NOMO-1 treated with dmso at 0.1 percent for 144 hours (cell line): ENCODE measurements at regions not wholly inside any gene's neighbourhood (a gene's known extent, or its start where the extent isn't known, plus 50 kb on each side); places are given as distances from the start of the nearest gene placed in this dataset.

ENCODE experiments used
- DNase-seq: peaks from one replicate; lab custom pipeline; 2025; ENCODE audit not compliant: unreplicated experiment; lab: John Stamatoyannopoulos, UW

DNA sequence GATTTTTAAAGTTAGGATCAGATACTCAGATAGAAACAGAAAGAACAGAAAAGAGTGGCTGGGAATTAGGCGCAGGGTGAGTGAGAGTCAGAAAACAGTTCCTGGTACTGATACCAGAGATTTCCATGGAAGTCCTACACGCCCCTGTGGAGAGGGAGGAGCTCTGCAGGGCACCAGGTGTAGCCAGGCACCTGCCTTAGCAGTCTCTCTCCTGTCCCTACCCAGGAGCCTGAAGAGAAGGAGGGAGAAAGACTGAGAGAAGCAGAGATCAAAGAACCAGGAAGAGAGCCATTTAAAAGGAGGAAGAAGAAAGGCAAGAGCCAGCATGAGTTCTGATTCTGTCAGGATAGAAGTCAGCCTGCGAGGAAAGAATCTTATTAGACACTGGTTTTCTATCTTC is 65.0 kb downstream of the CBLN1 start:
- no peak for DNase-seq

DNA sequence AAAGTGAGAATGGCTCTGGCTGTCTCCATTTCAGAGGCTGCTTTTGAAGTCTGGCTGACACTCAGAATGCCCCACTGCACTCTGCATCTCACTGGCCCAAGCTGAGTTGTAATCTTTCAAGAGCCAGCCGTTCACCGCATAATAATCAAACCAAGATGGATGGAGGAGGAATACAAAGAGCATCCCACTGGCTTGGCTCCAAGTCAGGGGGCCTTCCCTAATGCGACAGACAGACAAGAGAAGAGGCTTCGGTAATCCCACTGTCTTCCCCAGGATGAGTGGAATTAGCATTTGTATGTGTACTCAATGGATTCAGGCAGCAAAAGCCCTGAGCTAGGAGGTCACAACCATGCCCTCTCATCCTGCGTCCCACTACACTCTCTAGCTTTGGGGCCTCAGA is 68.0 kb downstream of the CBLN1 start:
- no peak for DNase-seq

DNA sequence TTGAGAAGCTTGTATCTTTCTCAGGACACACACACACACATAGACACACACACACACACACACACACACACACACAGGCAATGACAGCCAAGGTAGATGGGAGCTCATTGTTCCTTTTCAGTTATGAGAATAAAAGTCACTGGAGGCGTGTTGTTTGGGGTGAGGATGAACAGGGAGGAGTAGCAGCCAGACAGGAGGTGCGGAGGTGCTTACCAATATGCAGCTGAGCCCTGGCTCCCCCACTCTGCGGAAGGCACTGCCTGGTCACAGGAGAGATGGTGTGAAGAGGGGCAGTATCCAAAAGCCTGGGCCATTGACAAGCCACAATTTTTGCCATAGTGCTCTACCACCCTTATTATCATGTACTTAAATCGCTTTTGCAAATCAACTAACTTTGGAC is 77.4 kb downstream of the CBLN1 start:
- DNase-seq: no peak

DNA sequence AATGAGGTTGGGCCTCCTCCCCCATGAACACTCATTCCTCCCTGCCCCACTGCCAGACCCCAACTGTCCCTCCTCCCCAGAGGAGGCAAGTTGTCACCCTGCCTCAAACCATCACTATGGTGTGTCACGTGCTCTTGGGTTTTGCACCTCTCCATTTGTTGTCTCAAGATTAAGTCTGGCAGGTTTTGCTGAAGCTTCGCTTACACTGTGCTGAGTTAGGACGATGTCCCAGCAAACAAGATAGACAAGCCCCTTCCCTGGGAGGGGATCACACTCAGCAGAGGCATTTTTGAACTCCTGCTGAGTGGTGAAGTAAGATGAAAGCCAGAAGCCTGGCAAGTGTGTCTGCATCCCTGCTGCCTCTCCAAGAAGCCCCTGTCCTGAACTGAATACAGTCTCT is 78.3 kb downstream of the CBLN1 start:
- no peak for DNase-seq

DNA sequence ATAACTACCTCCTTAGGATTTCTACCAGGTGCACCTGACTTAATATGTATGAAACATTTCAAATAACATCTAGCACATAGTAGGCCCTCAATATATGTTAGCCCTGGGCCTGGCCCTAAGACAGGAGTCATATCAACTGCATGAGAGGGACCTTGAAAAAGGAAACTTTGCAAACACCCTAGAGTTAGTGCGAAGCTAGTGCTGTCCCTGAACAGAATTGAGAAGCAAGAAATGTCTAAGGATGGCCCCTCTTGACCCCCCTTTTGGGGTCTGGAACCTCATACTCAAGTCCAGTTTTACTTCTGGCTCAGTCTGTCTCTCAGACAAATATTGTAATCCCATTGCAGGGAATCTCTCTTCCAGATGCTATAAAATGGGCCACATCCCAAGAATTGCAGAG is 80.5 kb downstream of the CBLN1 start:
- DNase-seq: no peak

DNA sequence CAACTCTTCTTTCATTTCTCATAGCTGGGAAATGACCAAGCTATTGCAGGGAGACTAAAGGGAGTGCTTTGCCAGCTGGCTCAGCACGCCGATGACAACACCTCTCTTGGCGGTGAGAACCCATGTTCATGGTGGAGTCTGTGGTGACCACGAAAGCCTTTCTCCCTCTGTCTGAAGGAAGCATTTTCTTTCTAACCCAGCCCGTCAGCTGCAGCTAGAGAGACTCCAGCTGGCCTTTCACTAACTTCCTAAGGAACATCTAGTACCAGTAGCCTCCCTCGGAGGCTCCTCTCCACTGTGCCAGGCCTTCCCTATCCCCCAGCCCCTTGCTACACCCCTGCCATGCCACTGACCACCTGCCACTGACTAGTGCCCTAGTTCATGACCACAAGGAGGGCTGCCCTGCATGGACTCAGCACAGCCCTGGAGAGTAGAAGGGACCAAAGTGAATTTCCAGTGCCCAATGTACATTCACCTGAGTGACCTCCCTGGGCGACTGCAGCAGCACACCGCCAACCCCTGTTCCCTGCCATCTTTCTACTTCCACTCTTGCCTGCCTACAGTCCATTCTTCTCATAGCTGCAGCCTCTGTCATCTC is 81.3 kb downstream of the CBLN1 start:
- no peak for DNase-seq

DNA sequence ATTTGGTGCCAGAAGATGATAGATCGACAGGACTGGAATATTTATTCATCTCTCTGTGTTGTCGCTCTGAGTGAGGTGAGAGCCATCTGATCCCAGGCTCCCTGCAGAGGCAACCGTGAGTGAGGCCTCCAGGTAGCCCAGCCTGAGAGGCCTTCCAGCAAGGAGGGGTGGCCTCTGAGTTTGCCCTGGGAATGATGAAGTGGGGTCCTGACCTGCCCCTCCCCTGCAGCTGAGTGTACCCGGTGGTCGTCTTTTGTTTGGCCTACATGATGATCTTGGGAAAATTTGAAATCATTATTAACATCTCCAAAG is 86.4 kb downstream of the CBLN1 start:
- DNase-seq: no peak

DNA sequence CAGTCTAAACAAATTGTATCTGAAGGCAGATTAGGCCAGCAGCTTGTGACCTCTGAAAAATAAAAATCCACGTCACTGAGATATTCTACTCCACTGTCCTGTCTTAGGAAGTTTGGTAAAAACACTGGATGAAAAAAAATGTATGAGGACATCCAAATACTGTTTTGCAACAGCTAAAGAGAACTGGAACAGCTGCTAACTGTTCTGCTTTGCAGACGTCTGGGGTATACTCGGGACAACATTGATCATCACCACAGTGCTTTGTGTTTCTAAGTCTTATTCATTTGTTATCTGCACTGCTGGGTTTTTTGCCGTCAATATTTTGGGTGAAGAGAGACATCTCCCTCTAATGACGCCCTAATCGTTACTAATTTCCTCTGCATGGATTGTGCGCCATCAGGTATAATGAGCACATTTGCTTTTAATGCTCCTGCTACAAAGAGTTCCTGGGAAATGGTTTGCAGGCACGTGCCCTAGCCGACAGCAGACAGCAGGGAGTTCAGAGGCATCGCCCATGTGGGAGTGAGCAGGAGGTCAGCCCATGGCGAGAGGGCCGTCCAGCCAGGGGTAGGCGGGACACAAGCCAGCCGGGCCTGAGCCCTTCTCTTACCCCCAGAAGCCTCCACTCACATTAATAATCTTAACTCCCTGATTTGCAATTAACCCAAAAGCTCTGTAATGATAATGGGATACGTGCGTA is 87.0 kb downstream of the CBLN1 start:
- DNase-seq: no peak

DNA sequence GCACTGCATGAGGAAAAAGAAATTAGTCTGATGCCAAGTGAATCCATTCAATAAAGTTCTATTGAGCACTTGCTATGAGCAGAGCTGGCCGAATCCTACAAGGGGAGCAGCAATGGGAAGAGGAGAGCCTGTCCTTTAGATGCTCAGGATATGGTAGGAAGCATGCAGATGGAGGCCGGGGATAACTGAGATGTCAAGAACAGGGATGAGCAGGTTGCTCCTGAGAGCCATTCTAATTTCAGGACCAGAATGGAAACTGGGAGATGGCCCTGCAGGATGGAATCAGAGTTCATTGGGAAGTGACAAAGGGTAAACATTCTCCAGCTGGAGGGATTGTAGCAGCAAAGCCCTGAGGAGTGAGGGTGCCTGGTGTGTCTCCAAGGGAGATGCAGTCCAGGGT is 88.0 kb downstream of the CBLN1 start:
- DNase-seq: no peak

DNA sequence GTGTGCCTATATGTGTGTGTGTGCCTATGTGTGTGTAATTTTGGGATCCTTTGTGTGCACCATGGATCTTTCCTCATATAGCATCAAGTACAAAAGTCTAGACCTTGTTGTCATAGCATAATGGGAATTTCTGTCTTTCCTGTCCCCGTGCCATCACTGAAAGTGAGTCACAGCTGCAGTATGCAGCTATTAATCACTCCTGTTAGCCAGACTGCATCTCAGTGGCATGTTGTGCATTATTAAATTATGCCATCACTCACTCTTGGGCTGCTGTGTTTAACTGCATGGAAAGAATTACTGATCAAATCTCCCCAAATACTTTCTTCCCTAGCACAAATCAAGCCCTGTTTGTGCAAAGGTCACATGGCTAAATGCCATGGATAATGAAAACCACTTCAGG is 92.4 kb downstream of the CBLN1 start:
- DNase-seq: no peak

DNA sequence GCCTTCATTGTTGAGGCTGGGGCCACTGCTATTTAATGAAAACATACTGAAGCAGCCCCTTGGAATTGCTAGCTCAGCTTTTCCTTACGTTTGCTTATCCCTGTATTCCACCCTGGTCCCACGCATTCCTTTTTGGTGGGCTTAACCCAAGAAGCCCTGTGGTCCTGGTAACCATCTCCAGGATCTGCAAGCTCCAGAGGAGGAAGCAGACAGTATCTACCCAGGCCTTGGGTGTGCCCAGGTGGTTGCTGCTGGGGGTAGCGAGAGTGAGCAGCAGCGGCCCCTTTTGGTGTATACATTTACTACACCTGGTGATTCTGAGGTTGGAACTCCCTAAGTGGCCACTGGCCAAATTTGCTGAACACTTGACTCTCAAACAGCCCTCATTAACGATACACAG is 97.7 kb downstream of the CBLN1 start:
- DNase-seq: no peak

DNA sequence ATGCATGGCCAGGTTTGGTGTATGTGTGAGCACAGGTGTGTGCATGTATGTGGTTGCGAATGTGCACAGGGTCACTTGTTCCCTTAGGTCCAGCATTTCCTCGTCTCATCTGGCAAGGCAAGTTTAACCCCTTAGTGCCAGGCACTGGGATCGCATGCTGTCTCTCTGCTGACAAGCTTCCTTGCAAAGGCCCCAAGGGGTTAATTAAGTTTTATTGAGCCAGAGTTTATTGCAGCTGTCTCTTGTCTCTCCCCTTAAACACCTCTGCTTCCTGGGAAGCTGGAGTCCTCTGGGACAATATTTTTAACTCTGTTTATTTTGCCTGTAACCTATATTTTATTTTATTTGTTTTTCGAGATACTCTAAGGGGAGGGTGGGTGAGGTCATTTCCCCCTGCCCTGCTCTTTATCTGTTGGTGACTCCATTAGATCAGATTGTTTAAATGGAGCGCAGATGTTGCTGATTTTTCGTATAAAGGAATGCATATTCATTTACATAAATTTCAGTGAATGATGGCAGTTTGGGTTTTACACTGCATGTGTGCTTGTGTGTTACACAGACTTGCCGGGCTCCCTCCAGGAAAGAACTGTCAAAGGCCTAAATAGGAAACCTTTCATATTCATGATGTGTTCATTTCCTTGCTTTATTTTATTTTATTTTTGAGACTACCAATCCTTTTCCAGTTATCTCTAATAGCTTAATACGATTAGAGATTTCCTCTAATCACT is 99.7 kb downstream of the CBLN1 start:
- no peak for DNase-seq

DNA sequence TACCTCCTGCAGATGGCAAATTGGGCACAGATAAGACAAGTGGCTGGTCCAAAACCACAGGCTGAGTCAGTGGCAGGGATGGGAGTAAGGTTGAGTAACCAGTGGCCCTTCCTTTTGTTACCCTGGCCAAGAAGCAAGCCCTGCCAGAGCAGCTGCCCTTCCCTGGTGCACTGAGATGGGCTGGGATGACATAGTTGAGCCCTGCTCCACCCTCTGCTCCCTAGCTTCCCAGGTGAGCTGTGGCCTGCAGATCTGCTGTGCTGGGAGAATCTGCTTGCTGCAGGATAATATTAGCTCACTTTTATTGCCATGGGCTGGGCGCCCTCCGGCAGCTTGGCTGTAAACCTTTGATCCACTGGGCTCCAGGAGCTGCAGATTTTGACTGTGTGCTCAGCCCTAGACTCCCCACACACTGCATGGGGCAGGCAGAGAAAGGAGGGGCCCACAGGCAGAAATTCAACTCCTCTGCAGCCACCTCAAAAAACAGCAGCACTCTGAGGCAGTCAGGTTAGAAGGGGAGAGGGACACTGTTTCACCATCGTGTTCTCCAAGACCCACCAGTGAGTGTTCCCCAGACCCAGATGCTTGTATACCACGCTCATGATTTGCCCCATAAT is 101.8 kb downstream of the CBLN1 start:
- no peak for DNase-seq

DNA sequence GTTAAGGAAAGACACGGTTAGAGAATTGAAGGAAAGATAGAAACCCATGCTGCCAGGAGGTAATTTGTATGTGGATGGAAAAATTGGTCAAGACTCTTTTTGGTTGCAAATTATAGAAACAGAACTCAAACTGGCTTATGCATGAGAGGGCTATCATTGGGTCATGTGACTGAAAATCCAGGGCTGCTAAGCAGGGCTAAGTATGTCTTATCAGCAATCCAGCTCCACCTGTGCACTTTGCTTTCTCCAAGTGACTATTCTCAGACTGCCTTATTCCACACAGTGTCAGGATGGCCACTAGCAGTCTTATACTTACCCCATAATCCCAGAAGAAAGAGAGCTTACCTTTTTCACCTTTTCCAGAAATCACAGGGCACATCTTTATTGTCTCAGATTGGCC is 113.5 kb downstream of the CBLN1 start:
- no peak for DNase-seq

DNA sequence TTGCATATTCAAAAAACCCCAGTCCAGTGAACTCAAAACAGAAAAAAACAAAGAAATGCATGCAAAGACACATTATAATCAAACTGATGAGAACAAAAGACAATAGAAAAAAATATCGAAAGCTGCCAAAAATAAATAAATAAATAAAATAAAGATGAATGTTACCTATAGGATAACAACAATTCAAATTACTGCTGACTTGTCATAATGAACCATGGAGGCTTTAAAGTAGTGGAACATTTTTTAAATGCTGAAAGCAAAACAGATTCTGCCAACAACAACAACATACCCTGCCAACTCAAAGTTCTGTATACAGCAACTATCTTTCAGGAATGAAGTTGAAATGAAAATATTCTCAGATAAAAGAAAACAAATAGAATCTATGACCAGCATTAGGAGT is 116.6 kb downstream of the CBLN1 start:
- no peak for DNase-seq

DNA sequence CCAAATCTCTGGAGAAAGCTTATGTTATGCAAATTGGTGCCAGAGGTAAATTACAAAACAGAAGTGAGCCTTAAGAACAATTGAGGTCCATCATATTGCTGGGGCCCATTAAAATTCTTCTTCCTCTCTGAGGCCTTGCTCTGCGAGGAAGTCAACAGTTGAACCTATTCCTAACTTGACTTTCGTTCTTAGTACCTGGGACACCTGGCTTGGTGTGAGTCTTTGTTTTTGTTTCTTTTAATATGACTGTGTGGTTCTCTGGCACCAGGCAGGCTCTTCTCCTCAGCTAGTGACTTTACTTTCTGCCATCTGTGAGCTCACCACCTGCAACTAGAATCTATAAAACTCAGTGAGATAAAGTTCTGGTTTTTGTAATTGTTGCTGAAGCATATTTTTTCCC is 120.4 kb downstream of the CBLN1 start:
- no peak for DNase-seq

DNA sequence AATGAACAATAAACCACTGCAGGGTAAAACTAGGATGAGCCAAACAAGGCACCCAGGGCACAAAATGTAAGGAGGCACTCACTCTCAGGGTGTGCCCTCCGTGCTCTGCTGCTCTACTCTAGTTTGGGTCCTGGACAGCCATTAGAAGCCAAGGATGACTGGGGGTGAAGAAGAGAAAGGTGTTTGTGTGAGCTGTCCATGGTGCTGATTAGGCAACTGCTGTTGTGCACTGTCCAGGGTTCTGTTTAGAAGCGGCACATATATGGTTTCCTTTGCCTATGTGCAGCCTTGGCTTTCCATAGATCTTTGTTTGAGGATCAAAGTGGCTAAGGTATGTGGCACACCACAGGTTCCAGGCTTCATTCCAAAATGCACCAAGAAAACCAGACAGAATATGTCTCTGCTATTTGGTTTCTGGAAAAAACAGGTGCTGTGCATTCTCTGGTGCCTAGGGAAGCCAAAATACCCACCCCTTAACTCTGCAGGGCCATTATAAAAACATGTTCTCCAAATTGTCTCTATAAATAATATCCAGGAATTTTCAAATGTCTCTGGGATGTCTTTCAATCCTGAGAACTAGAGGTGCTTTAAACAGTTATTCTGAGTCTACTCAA is 123.5 kb downstream of the CBLN1 start:
- peak; percentile 3 for DNase-seq

DNA sequence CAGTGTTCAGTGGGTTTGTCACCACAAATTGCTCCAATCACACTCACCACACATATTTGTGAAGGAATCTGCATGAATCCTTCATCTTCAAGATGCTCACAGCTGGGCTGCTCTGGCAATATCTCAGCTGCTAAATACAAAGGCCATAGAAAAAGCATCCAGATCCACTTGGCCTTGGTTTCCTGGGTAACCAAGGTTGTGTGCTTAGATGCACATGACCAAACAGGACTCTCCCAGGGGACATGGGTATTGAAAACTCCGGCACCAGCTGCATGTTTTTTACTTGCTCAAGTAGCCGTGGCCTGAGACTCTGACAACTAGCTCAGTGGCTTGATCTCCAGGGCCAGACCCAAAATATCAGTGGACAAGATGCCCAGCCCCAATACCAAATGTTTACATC is 131.3 kb downstream of the CBLN1 start:
- no peak for DNase-seq

DNA sequence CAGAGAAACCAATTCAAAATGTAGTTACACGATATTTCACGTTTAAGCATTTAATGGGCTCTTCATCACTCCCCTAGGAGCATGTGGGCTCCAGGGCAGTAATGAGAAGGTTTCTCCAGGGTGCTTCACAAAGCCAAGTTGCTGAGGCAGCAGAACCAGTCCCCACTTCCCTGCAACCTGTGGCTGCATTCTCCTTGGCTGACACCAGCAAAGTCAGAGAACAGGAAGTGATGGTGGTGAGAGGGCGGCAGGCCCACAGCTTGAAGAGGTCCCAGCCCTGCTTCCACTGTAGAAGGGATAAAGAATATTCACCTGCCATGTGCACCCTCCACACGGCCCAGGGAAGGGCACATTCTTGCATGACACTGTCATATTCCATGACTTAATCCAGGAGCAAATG is 133.2 kb downstream of the CBLN1 start:
- DNase-seq: no peak

DNA sequence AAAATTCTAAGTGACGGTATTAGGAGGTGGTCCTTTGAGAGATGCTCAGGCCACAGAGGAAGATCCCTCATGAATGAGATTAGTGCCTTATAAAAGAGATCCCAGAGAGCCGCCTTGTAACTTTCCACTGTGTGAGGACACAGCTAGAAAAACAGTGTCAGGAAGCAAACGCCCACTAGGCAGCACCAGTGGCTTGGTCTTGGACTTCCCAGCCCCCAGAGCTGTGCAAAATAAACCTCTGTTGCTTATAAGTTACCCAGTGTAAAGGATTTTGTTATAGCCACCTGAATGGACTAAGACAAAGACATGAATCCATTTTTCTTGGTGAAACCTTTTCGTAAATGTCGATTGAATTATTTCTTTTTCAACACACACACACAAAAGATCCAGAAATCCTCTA is 141.0 kb downstream of the CBLN1 start:
- no peak for DNase-seq

DNA sequence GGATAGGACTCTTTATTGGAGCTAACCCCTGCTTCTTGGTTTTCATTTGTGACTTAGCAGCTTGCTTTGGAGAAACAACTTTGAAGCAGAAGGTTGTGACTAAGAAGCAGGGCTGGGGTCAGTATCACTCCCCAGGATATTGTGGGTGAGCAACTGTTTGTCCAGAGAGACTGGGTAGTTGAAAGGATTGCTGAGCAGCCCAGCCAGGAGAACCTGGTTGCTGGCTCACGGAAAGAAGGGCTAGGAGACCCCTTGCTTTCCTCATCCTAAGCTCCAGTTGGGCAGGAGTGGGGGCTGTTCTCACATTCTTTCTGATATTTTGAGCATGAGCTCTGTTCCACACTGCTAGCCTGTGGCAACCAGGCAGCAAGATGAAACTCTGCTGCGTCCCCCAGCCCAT is 151.2 kb downstream of the CBLN1 start:
- DNase-seq: no peak

DNA sequence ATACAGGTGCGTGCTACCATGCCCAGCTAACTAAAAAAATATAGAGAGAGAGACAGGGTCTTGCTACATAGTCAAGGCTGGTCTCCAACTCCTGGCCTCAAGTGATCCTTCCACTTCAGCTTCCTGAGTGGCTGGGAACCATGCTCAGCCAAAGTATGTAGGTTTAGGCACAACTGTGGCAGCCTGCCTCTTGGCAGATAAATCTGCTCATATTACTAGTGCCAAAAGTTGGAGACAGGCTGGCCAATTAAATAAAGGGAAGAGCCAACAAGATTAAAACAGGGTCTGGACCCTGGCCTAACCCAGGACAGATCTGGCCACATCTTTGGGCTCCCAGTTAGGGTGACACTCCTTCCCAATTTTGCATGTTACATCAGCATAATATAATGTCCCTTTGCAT is 151.7 kb downstream of the CBLN1 start:
- no peak for DNase-seq
